Right lobe of liver (tissue), 6 donors: ENCODE measurements at regions not wholly inside any gene's neighbourhood (a gene's known extent, or its start where the extent isn't known, plus 50 kb on each side); places are given as distances from the start of the nearest gene placed in this dataset.

Experiments used
- ATAC-seq, 4 donors: fragments of 200-7000 bp; cut with Tn5 transposase; one replicate each; pipeline ENCODE4 v1.9.1; 2020; ENCODE audit warnings: mild to moderate bottlenecking in 4 of 4, moderate library complexity in 4 of 4
- DNase-seq, 3 donors: peaks; one replicate each; pipeline ENCODE4 v3.0.0-alpha.2; 2020
- H3K27ac ChIP-seq, 3 donors: fragments of 200-600 bp; one replicate each; pipeline ENCODE4 v1.8.0; 2022
- H3K27me3 ChIP-seq, 2 donors: fragments of 200-600 bp; one replicate each; pipeline ENCODE4 v1.8.0; 2022
- H3K36me3 ChIP-seq, 4 donors: fragments of 200-600 bp; sonication (generic) in 1 of 4; one replicate each; pipeline versions ENCODE4 v1.5.1 to v1.8.0; 2017 to 2022; ENCODE audit warnings: control low read depth in 1 of 4
- H3K4me1 ChIP-seq, 4 donors: fragments of 200-600 bp; sonication (generic) in 1 of 4; one replicate each; pipeline versions ENCODE4 v1.5.1 to v1.8.0; 2017 to 2022; ENCODE audit warnings: control low read depth in 1 of 4
- H3K4me3 ChIP-seq, 3 donors: fragments of 200-600 bp; one replicate each; pipeline ENCODE4 v1.8.0; 2022
- H3K9me3 ChIP-seq, 4 donors: fragments of 200-600 bp; sonication (generic) in 1 of 4; one replicate each; pipeline versions ENCODE4 v1.5.1 to v1.8.0; 2017 to 2022; ENCODE audit warnings: control low read depth in 1 of 4
- POLR2A ChIP-seq: fragments of 450-650 bp; IDR thresholded peaks from one replicate; pipeline ENCODE4 v1.6.1; 2017; ENCODE audit warnings: antibody characterized with exemption, mild to moderate bottlenecking
- WGBS: methylation state at CpG from one replicate; pipeline ENCODE4 v1.1.6; 2018; ENCODE audit warnings: low coverage, low lambda C conversion rate; ENCODE audit not compliant: insufficient coverage; ENCODE audit errors: missing lambda C conversion rate; 5-methylcytosine and 5-hydroxymethylcytosine counted together
- intact Hi-C, 2 donors: fragments of 100-400 bp; cut with DNase I; formaldehyde crosslinking; loops; one replicate each; pipeline versions ENCODE4 v1.11.2 to v1.14.1; 2022
- TF ChIP-seq, protein P1 (sequence below), 4 donors: fragments of 200-600 bp in 3 of 4; fragments of 450-650 bp in 1 of 4; IDR thresholded peaks; one replicate each; pipeline versions ENCODE4 v1.5.1 to v1.8.0; 2016 to 2022; ENCODE audit warnings: antibody characterized with exemption in 4 of 4, mild to moderate bottlenecking in 2 of 4
- donor health status: DM: no; HTN: yes; CAD: no.
- donor health status: DM: no; HTN: no; CAD: no.
- donor health status: DM: no; HTN: no; CAD: no.
- donor health status: DM: no; HTN: yes; CAD: no.
- donor health status: DM: no; HTN: yes; CAD: no.

DNA sequence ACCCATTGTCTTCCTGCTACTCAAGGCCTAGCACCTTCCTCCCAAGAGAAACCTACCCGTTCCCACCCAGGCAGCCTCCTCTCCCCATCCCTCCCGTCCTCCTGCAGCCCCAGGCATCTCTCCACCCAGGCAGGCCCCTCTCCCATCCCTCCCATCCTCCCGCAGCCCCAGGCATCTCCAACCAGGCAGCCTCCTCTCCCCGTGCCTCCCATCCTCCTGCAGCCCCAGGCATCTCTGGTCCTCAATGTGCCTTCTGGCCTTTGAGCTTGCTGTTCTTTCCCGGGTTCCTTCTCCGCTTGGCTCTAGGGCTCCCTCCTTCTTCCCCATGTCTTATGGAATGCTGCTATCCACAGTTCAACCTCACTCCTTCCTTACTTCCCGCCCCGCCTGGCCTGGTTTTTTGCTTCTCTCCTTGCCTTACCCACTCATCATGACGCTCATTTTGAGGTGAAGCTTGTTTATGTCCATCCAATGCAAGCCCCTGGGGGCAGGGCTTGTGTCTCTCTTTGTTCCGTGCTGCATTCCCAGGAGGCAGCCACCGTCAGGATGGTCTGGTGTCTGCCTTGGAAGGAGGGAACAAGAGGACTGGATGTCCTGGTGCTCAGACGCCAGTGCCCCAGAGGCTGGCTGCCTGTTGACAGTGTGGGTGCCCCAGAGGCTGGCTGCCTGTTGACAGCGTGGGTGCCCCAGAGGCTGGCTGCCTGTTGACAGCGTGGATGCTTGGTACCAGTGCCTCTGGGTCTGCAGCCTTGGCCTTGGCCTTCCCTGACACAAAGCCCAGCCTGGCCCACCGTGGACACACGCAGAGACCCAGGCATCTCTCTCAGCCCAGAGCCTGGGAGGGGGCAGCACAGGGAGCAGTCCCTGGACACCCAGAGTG lies 815.7 kb downstream of the BRD1 start:
- WGBS, result 43% methylated on average over 12 of the region's 16 CpGs
- TF ChIP-seq, protein P1, sequence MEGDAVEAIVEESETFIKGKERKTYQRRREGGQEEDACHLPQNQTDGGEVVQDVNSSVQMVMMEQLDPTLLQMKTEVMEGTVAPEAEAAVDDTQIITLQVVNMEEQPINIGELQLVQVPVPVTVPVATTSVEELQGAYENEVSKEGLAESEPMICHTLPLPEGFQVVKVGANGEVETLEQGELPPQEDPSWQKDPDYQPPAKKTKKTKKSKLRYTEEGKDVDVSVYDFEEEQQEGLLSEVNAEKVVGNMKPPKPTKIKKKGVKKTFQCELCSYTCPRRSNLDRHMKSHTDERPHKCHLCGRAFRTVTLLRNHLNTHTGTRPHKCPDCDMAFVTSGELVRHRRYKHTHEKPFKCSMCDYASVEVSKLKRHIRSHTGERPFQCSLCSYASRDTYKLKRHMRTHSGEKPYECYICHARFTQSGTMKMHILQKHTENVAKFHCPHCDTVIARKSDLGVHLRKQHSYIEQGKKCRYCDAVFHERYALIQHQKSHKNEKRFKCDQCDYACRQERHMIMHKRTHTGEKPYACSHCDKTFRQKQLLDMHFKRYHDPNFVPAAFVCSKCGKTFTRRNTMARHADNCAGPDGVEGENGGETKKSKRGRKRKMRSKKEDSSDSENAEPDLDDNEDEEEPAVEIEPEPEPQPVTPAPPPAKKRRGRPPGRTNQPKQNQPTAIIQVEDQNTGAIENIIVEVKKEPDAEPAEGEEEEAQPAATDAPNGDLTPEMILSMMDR (IDR thresholded peaks at IDR 0.05), result no peak
- TF ChIP-seq POLR2A, result no peak
- peak in 2 of 3 donors; percentile 25 to 41 for DNase-seq
- H3K4me1 ChIP-seq, result no peaks in the 10 kb centered on the region
- no peaks in the 10 kb centered on the region for H3K9me3 ChIP-seq
- H3K4me3 ChIP-seq, result no peak overlapping the region
- H3K27ac ChIP-seq, result no peak overlapping the region
- H3K36me3 ChIP-seq, result no peaks in the 10 kb centered on the region
- intact Hi-C loops, result no loop called here
- ATAC-seq, result no peak
- no peaks in the 10 kb centered on the region for H3K27me3 ChIP-seq

DNA sequence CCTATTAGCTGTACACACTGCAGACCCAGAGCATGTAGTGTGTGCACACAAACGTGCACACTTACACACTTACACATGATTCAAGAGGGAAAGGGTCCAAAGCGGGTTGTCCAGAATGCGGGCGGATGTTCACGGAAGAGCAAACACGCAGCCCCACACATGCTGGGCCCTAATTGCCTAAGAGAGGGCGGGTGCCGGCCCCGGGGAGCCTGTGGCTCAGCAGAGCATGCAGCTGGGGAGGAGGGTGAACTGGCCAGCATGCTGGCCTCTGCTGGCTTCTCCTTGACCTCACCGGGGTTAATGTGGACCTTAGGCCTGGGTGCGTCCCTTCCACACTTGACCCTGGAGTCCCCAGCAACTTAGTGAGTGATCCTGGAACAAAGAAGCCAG lies 816.3 kb downstream of the BRD1 start:
- no peaks in the 10 kb centered on the region for H3K27me3 ChIP-seq
- no peaks in the 10 kb centered on the region for H3K4me1 ChIP-seq
- no peak for TF ChIP-seq POLR2A
- TF ChIP-seq, protein P1 (IDR thresholded peaks at IDR 0.05), result no peak
- H3K4me3 ChIP-seq, result no peak overlapping the region
- no peaks in the 10 kb centered on the region for H3K36me3 ChIP-seq
- WGBS, result 53% methylated on average over 5 of the region's 11 CpGs
- intact Hi-C loops, result no loop called here
- H3K9me3 ChIP-seq, result no peaks in the 10 kb centered on the region
- ATAC-seq, result no peak
- DNase-seq, result peak in 2 of 3 donors; percentile 15 to 40
- no peak overlapping the region for H3K27ac ChIP-seq

DNA sequence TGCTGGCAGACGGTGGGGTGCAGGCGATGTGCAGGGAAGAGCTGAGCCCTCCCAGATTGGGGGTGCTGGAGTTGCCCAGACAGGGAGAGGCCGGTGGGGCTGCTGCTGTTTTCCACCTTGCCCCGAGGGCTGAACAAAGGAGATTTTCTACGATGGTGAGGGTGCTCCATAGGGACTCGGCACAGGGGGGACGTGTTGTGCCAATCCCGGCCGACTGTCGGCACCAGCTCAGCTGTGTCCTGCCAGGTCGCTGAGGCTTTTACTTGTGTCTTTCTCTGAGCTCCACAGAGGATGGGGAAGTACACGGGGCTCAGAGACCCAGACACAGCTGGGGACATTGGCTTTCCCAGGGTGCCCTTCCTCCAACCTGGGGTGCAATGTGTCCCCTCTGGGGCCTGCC lies 816.8 kb downstream of the BRD1 start:
- WGBS, result no CpG with 5 or more reads among the region's 12 CpGs
- no peaks in the 10 kb centered on the region for H3K27me3 ChIP-seq
- no peak for ATAC-seq
- no peak overlapping the region for H3K27ac ChIP-seq
- intact Hi-C loops, result no loop called here
- no peaks in the 10 kb centered on the region for H3K4me1 ChIP-seq
- H3K36me3 ChIP-seq, result no peaks in the 10 kb centered on the region
- H3K9me3 ChIP-seq, result no peaks in the 10 kb centered on the region
- TF ChIP-seq, protein P1 (IDR thresholded peaks at IDR 0.05), result no peak
- no peak for TF ChIP-seq POLR2A
- peak in 2 of 3 donors; percentile 24 to 27 for DNase-seq
- H3K4me3 ChIP-seq, result no peak overlapping the region

DNA sequence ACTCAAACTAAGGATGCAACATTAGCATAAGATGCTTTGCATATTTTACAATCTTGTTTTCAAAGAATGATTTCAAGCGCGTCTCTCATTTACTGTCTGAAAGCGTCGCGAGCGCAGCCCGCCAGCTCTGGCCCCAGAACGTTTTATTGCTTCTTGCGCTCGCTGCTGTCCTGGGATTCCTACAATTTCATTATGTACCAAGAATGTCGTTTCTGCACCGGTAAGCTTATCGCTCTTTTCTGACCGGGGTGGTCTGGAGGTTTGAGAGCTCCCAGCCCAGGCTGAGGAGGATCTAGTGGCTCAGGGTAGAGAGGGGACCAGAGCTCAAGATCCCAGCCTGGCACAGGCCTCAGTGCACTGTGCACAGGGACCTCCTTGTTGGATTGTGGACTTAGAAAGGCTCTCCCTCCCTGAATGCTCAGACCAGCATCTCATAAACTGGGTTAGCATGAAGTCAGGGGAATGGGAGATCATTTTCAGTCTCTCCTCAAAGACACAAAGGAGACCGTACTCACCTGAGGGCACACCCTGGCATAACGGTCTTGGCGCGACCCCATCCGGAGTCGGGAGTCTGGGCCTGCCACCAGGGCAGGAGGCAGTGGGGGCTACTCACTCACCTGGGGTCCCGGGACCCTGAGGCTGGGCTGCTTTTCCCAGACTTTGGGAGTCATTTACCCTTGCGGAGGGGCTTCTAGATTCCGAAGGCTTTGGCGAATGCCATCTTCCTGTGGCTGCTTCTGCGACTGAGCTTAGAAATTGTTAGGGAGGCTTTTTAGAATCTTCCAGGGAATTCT lies 817.4 kb downstream of the BRD1 start:
- Histone ChIP-seq H3K4me3 (no peak overlapping the region), H3K4me1 (no peaks in the 10 kb centered on the region), H3K36me3 (no peaks in the 10 kb centered on the region), H3K27ac (no peak overlapping the region), H3K9me3 (no peaks in the 10 kb centered on the region), H3K27me3 (no peaks in the 10 kb centered on the region)
- intact Hi-C loops, result no loop called here
- no peak for TF ChIP-seq POLR2A
- TF ChIP-seq, protein P1 (IDR thresholded peaks at IDR 0.05), result no peak
- WGBS, result 85% methylated on average over 15 of the region's 25 CpGs
- DNase-seq (peak in 2 of 3 donors; percentile 26 to 39), ATAC-seq (no peak)
